B cell (primary cell): ENCODE measurements at regions not wholly inside any gene's neighbourhood (a gene's known extent, or its start where the extent isn't known, plus 50 kb on each side); places are given as distances from the start of the nearest gene placed in this dataset.

Experiments used
- ATAC-seq: fragments of 200-7000 bp; cut with Tn5 transposase; one replicate; pipeline ENCODE4 v1.10.0; 2021; ENCODE audit warnings: low read depth, mild to moderate bottlenecking, moderate number of reproducible peaks, moderate library complexity
- CTCF ChIA-PET: fragments of 350-600 bp; sonication (Branson Sonifier 250); formaldehyde crosslinking; loops from one replicate; lab custom pipeline; 2021; ENCODE audit warnings: antibody characterized with exemption, inconsistent platforms; lab: Charles Lee
- POLR2A ChIA-PET: fragments of 350-600 bp; sonication (Branson Sonifier 250); formaldehyde crosslinking; loops from one replicate; lab custom pipeline; 2021; ENCODE audit warnings: antibody characterized with exemption; lab: Charles Lee
- DNase-seq: peaks from one replicate; pipeline ENCODE4 v3.0.0; 2013
- H2AFZ ChIP-seq: 2 replicates; pipeline ENCODE4 v1.6.1; 2012; ENCODE audit warnings: mild to moderate bottlenecking, low read depth, low read length; ENCODE audit not compliant: insufficient read depth, poor library complexity, severe bottlenecking
- H3K27ac ChIP-seq, 2 donors: 1 replicate in 1 of 2; 2 replicates in 1 of 2; pipeline ENCODE4 v1.5.1; 2012 to 2013; ENCODE audit warnings: low read length in 2 of 2, mild to moderate bottlenecking in 2 of 2, moderate library complexity in 1 of 2
- H3K27me3 ChIP-seq, 4 experiments: fragments of 200-600 bp in 1 of 4; sonication (generic) in 1 of 4; replicated peaks in 1 of 4; 1 replicate in 2 of 4; 2 replicates in 2 of 4; pipeline versions ENCODE4 v1.6.1 to v1.7.0; 2013 to 2016; ENCODE audit warnings: low read length in 3 of 4, mild to moderate bottlenecking in 2 of 4, mixed read lengths in 1 of 4, moderate library complexity in 1 of 4; ENCODE audit not compliant: insufficient read depth in 4 of 4, control insufficient read depth in 3 of 4; ENCODE audit errors: control extremely low read depth in 1 of 4
- H3K36me3 ChIP-seq, 2 experiments: replicated peaks in 1 of 2; 1 replicate in 1 of 2; 2 replicates in 1 of 2; pipeline versions ENCODE4 v1.6.1 to v1.7.1; 2013; ENCODE audit warnings: low read length in 1 of 2; ENCODE audit not compliant: insufficient read depth in 2 of 2, control insufficient read depth in 1 of 2; ENCODE audit errors: control extremely low read depth in 1 of 2, extremely low read depth in 1 of 2
- H3K4me1 ChIP-seq, 2 donors: fragments of 200-600 bp in 1 of 2; sonication (generic) in 1 of 2; 1 replicate in 1 of 2; 2 replicates in 1 of 2; pipeline versions ENCODE4 v1.5.1 to v1.6.1; 2013 to 2017; ENCODE audit warnings: low read length in 2 of 2; ENCODE audit not compliant: control insufficient read depth in 2 of 2, insufficient read depth in 2 of 2
- H3K4me2 ChIP-seq: replicated peaks from 2 replicates; pipeline ENCODE3; 2012; ENCODE audit warnings: mild to moderate bottlenecking, low read depth, low read length; ENCODE audit not compliant: poor library complexity, severe bottlenecking
- H3K4me3 ChIP-seq, 5 experiments: fragments of 200-600 bp in 1 of 5; sonication (generic) in 1 of 5; 1 replicate in 3 of 5; 2 replicates in 2 of 5; pipeline versions ENCODE4 v1.5.1 to v1.7.0; 2011 to 2016; ENCODE audit warnings: low read length in 4 of 5, mild to moderate bottlenecking in 4 of 5, low read depth in 2 of 5, control low read depth in 1 of 5, moderate library complexity in 1 of 5; ENCODE audit not compliant: insufficient read depth in 1 of 5; ENCODE audit errors: control extremely low read depth in 1 of 5, extremely low read depth in 1 of 5
- H3K79me2 ChIP-seq: fragments of 200-600 bp; sonication (generic); one replicate; pipeline ENCODE4 v1.6.0; 2016; ENCODE audit warnings: low read length; ENCODE audit not compliant: control insufficient read depth, insufficient read depth
- H3K9ac ChIP-seq: fragments of 200-600 bp; sonication (generic); 2 replicates; pipeline ENCODE4 v1.6.1; 2017; ENCODE audit warnings: mild to moderate bottlenecking, low read length, moderate library complexity
- H3K9me3 ChIP-seq, 3 donors: one replicate each; pipeline versions ENCODE4 v1.6.1 to v1.7.1; 2013; ENCODE audit warnings: low read length in 2 of 3; ENCODE audit not compliant: control insufficient read depth in 2 of 3, insufficient read depth in 1 of 3; ENCODE audit errors: control extremely low read depth in 1 of 3
- H4K20me1 ChIP-seq: 2 replicates; pipeline ENCODE4 v1.6.0; 2012; ENCODE audit warnings: mild to moderate bottlenecking, low read length; ENCODE audit not compliant: insufficient read depth, control insufficient read depth, poor library complexity, severe bottlenecking
- H3K27ac Mint-ChIP-seq: one replicate; pipeline ENCODE4 v1.8.0; 2021; ENCODE audit warnings: mixed read lengths
- H3K27me3 Mint-ChIP-seq: one replicate; pipeline ENCODE4 v1.8.0; 2021; ENCODE audit warnings: mixed read lengths
- H3K4me1 Mint-ChIP-seq: one replicate; pipeline ENCODE4 v1.8.0; 2021; ENCODE audit warnings: mixed read lengths
- H3K4me3 Mint-ChIP-seq: one replicate; pipeline ENCODE4 v1.8.0; 2021; ENCODE audit warnings: mixed read lengths
- H3K9me3 Mint-ChIP-seq: one replicate; pipeline ENCODE4 v1.8.0; 2022; ENCODE audit warnings: mixed read lengths; ENCODE audit not compliant: insufficient read depth
- EZH2 ChIP-seq: IDR thresholded peaks from 2 replicates; pipeline ENCODE4 v1.6.1; 2012; ENCODE audit warnings: borderline replicate concordance, low read depth, mild to moderate bottlenecking, moderate library complexity, low read length; ENCODE audit not compliant: insufficient read depth, poor library complexity, severe bottlenecking
- WGBS: methylation state at CpG from one replicate; pipeline ENCODE4 v1.1.5; 2013; ENCODE audit warnings: missing lambda C conversion rate; ENCODE audit not compliant: insufficient coverage; 5-methylcytosine and 5-hydroxymethylcytosine counted together
- intact Hi-C: fragments of 100-400 bp; cut with micrococcal nuclease; formaldehyde crosslinking; loops from one replicate; pipeline ENCODE4 v1.10.0; 2022
- TF ChIP-seq, protein P1 (sequence below): fragments of 200-600 bp; IDR thresholded peaks from one replicate; pipeline ENCODE4 v1.8.0; 2022; ENCODE audit warnings: antibody characterized with exemption, mild to moderate bottlenecking

DNA sequence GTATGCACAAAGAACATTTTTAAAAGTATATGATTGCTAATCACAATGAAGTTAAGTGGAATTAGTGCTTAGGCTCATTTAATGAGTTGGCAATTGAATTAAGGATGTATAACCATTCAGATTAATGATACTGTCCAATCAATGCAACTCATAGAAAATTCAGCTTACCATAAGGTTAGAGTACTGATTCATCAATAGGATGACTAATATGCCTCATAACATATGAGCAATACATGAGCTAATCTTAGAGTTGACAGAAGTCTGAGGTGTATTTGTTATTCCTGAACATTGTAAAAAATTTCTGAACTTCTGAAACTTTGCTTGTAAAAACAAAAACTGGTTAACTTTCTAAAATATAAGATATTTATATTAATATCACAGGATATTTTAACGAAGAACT lies 118.3 kb upstream of the NETO1 start:
- Histone ChIP-seq H3K4me3 (no peak overlapping the region), H3K79me2 (no peaks in the 10 kb centered on the region), H3K4me1 (no peaks in the 10 kb centered on the region), H3K27me3 (no peaks in the 10 kb centered on the region), H2AFZ (no peak overlapping the region), H3K9ac (no peak overlapping the region), H3K9me3 (peaks cover 3 to 15% (median 12%) of the 10 kb centered on the region in 3 donors), H3K36me3 (no peaks in the 10 kb centered on the region), H3K27ac (no peak overlapping the region), H3K4me2 (no peak overlapping the region), H4K20me1 (no peaks in the 10 kb centered on the region)
- ChIA-PET CTCF (no interaction called here), POLR2A (no interaction called here)
- Mint-ChIP-seq H3K9me3 (peaks cover 7% of the 10 kb centered on the region), H3K27ac (no peak overlapping the region), H3K4me3 (no peak overlapping the region), H3K4me1 (no peaks in the 10 kb centered on the region), H3K27me3 (no peaks in the 10 kb centered on the region)
- no peak for ATAC-seq
- no CpG with 5 or more reads among the region's 1 CpG for WGBS
- no peak for DNase-seq
- TF ChIP-seq EZH2, result no peak
- TF ChIP-seq, protein P1, sequence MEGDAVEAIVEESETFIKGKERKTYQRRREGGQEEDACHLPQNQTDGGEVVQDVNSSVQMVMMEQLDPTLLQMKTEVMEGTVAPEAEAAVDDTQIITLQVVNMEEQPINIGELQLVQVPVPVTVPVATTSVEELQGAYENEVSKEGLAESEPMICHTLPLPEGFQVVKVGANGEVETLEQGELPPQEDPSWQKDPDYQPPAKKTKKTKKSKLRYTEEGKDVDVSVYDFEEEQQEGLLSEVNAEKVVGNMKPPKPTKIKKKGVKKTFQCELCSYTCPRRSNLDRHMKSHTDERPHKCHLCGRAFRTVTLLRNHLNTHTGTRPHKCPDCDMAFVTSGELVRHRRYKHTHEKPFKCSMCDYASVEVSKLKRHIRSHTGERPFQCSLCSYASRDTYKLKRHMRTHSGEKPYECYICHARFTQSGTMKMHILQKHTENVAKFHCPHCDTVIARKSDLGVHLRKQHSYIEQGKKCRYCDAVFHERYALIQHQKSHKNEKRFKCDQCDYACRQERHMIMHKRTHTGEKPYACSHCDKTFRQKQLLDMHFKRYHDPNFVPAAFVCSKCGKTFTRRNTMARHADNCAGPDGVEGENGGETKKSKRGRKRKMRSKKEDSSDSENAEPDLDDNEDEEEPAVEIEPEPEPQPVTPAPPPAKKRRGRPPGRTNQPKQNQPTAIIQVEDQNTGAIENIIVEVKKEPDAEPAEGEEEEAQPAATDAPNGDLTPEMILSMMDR, result no peak
- intact Hi-C loops, result no loop called here

DNA sequence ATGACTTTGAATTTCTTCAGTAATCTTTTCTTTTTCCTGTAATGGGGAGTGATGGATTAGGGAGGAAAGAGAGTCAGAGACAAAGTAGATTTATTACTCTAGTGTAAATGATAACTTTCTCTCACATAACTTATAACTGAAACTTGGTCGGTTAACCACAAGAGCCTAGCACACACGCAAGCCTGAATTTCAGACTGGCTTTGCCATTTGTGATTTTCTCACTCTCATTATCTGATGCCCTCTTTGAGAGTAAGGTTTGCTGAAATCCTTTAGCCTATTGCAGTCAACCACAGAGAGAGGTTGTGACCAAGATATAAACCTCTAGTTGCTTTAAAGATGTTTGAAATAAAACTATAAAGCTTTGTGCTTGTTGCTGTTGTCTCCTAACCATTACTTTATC lies 117.9 kb upstream of the NETO1 start:
- Histone ChIP-seq H3K79me2 (no peaks in the 10 kb centered on the region), H4K20me1 (no peaks in the 10 kb centered on the region), H2AFZ (no peak overlapping the region), H3K4me1 (no peaks in the 10 kb centered on the region), H3K36me3 (no peaks in the 10 kb centered on the region), H3K27ac (no peak overlapping the region), H3K9ac (no peak overlapping the region), H3K4me3 (no peak overlapping the region), H3K4me2 (no peak overlapping the region), H3K9me3 (peaks cover 3 to 15% (median 12%) of the 10 kb centered on the region in 3 donors), H3K27me3 (no peaks in the 10 kb centered on the region)
- CTCF ChIA-PET, result no interaction called here
- TF ChIP-seq, protein P1, result no peak
- no peak for TF ChIP-seq EZH2
- DNase-seq (no peak), ATAC-seq (no peak)
- POLR2A ChIA-PET, result no interaction called here
- Mint-ChIP-seq H3K4me1 (no peaks in the 10 kb centered on the region), H3K27ac (no peak overlapping the region), H3K27me3 (no peaks in the 10 kb centered on the region), H3K4me3 (no peak overlapping the region), H3K9me3 (peaks cover 7% of the 10 kb centered on the region)
- intact Hi-C loops, result no loop called here
- WGBS, result no CpG with 5 or more reads among the region's 2 CpGs
